ENCODE measurements at regions not wholly inside any gene's neighbourhood (a gene's known extent, or its start where the extent isn't known, plus 50 kb on each side); places are given as distances from the start of the nearest gene placed in this dataset.

GRCh38 chr1:183753464-183753891, 51.4 kb upstream of the RGL1 start (continued):
- TF ChIP-seq ZSCAN22 (CRISPR knock-in tag; IDR thresholded peaks at IDR 0.05) (no peak), ZNF431 (CRISPR knock-in tag; IDR thresholded peaks at IDR 0.05; ENCODE audit: borderline replicate concordance, low read depth) (no peak), ZNF614 (CRISPR knock-in tag; IDR thresholded peaks at IDR 0.05; ENCODE audit: borderline replicate concordance) (0 out of 2 replicates have a peak, but pooled peaks have one; percentile 60), CEBPZ (IDR thresholded peaks at IDR 0.05; ENCODE audit: low read length) (no peak), ELF3 (CRISPR knock-in tag; IDR thresholded peaks at IDR 0.05) (peak; percentile 57; the same call in 1 of the 2 replicates), RXRA (CRISPR knock-in tag; IDR thresholded peaks at IDR 0.05) (no peak), CHD4 (IDR thresholded peaks at IDR 0.05; ENCODE audit: borderline replicate concordance, low read length) (no peak), MXI1 (IDR thresholded peaks at IDR 0.05; ENCODE audit: borderline replicate concordance, low read depth, low read length) (no peak)

- BruUV-seq (replicated peaks) = no TSS peak
- intact Hi-C loops (cut with micrococcal nuclease; ENCODE audit: unreplicated experiment) = no loop called here
Observed at GRCh38 chr1:183744132-183744913, 60.6 kb upstream of the RGL1 start.

More at GRCh38 chr1:183744132-183744913, 60.6 kb upstream of the RGL1 start:
- Histone ChIP-seq H3K4me2 (ENCODE audit: low read depth, low read length) (no peak overlapping the region), H2AFZ (ENCODE audit: low read length) (no peak overlapping the region), H3K9me3 (ENCODE audit: low read length) (no peaks in the 10 kb centered on the region), H3K36me3 (replicated peaks in 1 of 2; ENCODE audit: control insufficient read depth in 1 of 2, insufficient read depth in 2 of 2, low read length in 2 of 2) (peaks cover 0 to 1% of the 10 kb centered on the region in 2 experiments; a peak in 2 of 5 replicates), H3K27me3 (ENCODE audit: control insufficient read depth in 1 of 2, insufficient read depth in 2 of 2, low read length in 2 of 2) (no peaks in the 10 kb centered on the region), H4K20me1 (ENCODE audit: insufficient read depth, low read length) (no peaks in the 10 kb centered on the region), H3K4me3 (replicated peaks in 1 of 3; ENCODE audit: insufficient read depth in 1 of 3, low read depth in 2 of 3, low read length in 3 of 3) (no peak overlapping the region), H3K4me1 (ENCODE audit: insufficient read depth, low read length) (no peaks in the 10 kb centered on the region), H3K9ac (ENCODE audit: insufficient read depth, low read depth, low read length) (no peak overlapping the region), H3K79me2 (ENCODE audit: insufficient read depth, low read length) (no peaks in the 10 kb centered on the region), H3K27ac (ENCODE audit: extremely low read length, insufficient read depth, low read length) (no peak overlapping the region)
- 85% methylated on average over 1 of the region's 1 CpG for WGBS (ENCODE audit: low lambda C conversion rate)
- ChIA-PET CTCF (ENCODE audit: low intra/inter-chr PET ratio, low total read pairs) (no interaction called here), POLR2A (no interaction called here)
- ATAC-seq (no peak), DNase-seq (ENCODE audit: low spot score) (no peak), FAIRE-seq (no peak)
- TF ChIP-seq MAFF (IDR thresholded peaks at IDR 0.05; ENCODE audit: low read depth, low read length) (peak; percentile 79; the same call in 1 of the 2 replicates), ZSCAN20 (CRISPR knock-in tag; IDR thresholded peaks at IDR 0.05; ENCODE audit: borderline replicate concordance) (no peak), MAFK (conservative IDR thresholded peaks at IDR 0.05 in 1 of 2, IDR thresholded peaks at IDR 0.05 in 1 of 2; ENCODE audit: low read length in 2 of 2) (peak; percentile 60 to 88)
- in situ Hi-C loops (cut with HindIII; ENCODE audit: extremely low pct_ligation_motif_present, low pct_unique_long_range_greater_than_20kb) = no loop called here

All from HepG2 (cell line).